Mesendoderm (in vitro differentiated cells): ENCODE measurements at regions not wholly inside any gene's neighbourhood (a gene's known extent, or its start where the extent isn't known, plus 50 kb on each side); places are given as distances from the start of the nearest gene placed in this dataset. TPM values are rescaled to one million over a fixed set of nuclear protein-coding genes. Genes with fewer than 3 reads are reported as not detected.

ENCODE experiments used
- DNase-seq: peaks from one replicate; pipeline ENCODE4 v3.0.0; 2013
- H2AK5ac ChIP-seq: 2 replicates; pipeline ENCODE4 v1.6.1; 2013; ENCODE audit warnings: low read length, inconsistent platforms
- H2BK120ac ChIP-seq: 2 replicates; pipeline ENCODE4 v1.6.1; 2013; ENCODE audit warnings: low read depth, mild to moderate bottlenecking, low read length, moderate library complexity, mixed read lengths
- H2BK15ac ChIP-seq: replicated peaks from 2 replicates; pipeline ENCODE4 v1.6.1; 2013; ENCODE audit warnings: low read depth, mild to moderate bottlenecking, moderate library complexity
- H2BK5ac ChIP-seq: 2 replicates; pipeline ENCODE4 v1.6.1; 2013; ENCODE audit warnings: low read length, inconsistent platforms
- H3K18ac ChIP-seq: 2 replicates; pipeline ENCODE4 v1.6.1; 2013; ENCODE audit warnings: mild to moderate bottlenecking, low read length, mixed read lengths
- H3K23ac ChIP-seq: one replicate; pipeline ENCODE4 v1.6.1; 2013; ENCODE audit warnings: low read length
- H3K27ac ChIP-seq: 2 replicates; pipeline ENCODE4 v1.5.1; 2013; ENCODE audit warnings: low read depth, mild to moderate bottlenecking, inconsistent platforms, low read length, moderate library complexity
- H3K27me3 ChIP-seq: 2 replicates; pipeline ENCODE4 v1.6.1; 2013; ENCODE audit warnings: low read length, control low read depth, mild to moderate bottlenecking, inconsistent platforms; ENCODE audit not compliant: insufficient read depth, poor library complexity
- H3K36me3 ChIP-seq: 2 replicates; pipeline ENCODE4 v1.6.1; 2013; ENCODE audit warnings: low read length, inconsistent platforms; ENCODE audit not compliant: control insufficient read depth, insufficient read depth
- H3K4ac ChIP-seq: one replicate; pipeline ENCODE4 v1.6.1; 2013; ENCODE audit warnings: low read depth, mild to moderate bottlenecking, low read length, moderate library complexity
- H3K4me1 ChIP-seq: 2 replicates; pipeline ENCODE4 v1.6.1; 2013; ENCODE audit warnings: low read depth, low read length, inconsistent platforms; ENCODE audit not compliant: control insufficient read depth
- H3K4me2 ChIP-seq: 2 replicates; pipeline ENCODE4 v1.6.1; 2013; ENCODE audit warnings: low read length
- H3K4me3 ChIP-seq: 2 replicates; pipeline ENCODE4 v1.5.1; 2013; ENCODE audit warnings: mild to moderate bottlenecking, low read length
- H3K56ac ChIP-seq: one replicate; pipeline ENCODE4 v1.6.1; 2013; ENCODE audit warnings: low read length
- H3K79me1 ChIP-seq: 2 replicates; pipeline ENCODE4 v1.6.1; 2013; ENCODE audit warnings: low read length, inconsistent platforms
- H3K79me2 ChIP-seq: 2 replicates; pipeline ENCODE4 v1.6.1; 2013; ENCODE audit warnings: mild to moderate bottlenecking, low read length; ENCODE audit not compliant: control insufficient read depth, insufficient read depth
- H3K9ac ChIP-seq: 2 replicates; pipeline ENCODE4 v1.6.1; 2013; ENCODE audit warnings: low read length, inconsistent platforms
- H4K5ac ChIP-seq: one replicate; pipeline ENCODE4 v1.6.1; 2013; ENCODE audit warnings: low read length
- H4K8ac ChIP-seq: one replicate; pipeline ENCODE4 v1.6.1; 2013; ENCODE audit warnings: low read depth, mild to moderate bottlenecking, control low read depth, low read length, moderate library complexity
- WGBS: extraction: QIAGEN DNeasy Blood & Tissue Kit; methylation state at CpG from one replicate; pipeline ENCODE4 v1.1.7; 2013; ENCODE audit warnings: low lambda C conversion rate, missing lambda C conversion rate; ENCODE audit not compliant: insufficient coverage; ENCODE audit errors: extremely low coverage; 5-methylcytosine and 5-hydroxymethylcytosine counted together
- small RNA-seq: library from polyadenylated mRNA; stranded (forward); fragments of <200 nt; extraction: miRNeasy Mini kit (QIAGEN cat#:217004); gene quantifications from one replicate; pipeline ENCODE3, GENCODE V24; 2013; ENCODE audit not compliant: insufficient read depth

DNA sequence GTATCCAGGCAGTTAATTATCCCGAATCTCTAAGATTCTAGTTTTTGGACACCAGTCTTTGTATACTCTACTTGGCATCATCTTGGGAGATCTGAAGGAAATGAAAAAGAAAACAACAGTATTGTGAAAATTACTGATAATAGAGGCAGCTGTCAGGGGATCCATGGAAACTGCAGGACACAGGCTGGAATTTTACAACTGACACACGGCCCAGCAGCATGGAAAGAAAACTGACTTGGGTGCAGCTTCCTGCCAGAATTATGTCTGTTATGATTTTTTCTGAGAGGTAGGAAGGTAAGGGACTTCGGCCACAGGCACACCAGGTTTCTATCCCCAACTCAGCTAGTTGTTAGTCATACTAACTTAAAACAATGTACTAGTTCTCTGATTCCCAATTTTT, 57.7 kb upstream of the ERBB4 start:
- Histone ChIP-seq H3K4ac (no peak overlapping the region), H3K4me1 (no peaks in the 10 kb centered on the region), H4K5ac (no peak overlapping the region), H2BK5ac (no peak overlapping the region), H3K9ac (no peak overlapping the region), H3K27ac (no peak overlapping the region), H3K23ac (no peak overlapping the region), H3K56ac (no peak overlapping the region), H3K4me2 (no peak overlapping the region), H3K36me3 (no peaks in the 10 kb centered on the region), H3K18ac (no peak overlapping the region), H3K79me1 (no peaks in the 10 kb centered on the region), H3K79me2 (no peaks in the 10 kb centered on the region), H3K4me3 (no peak overlapping the region), H3K27me3 (no peaks in the 10 kb centered on the region), H2BK15ac (no peak overlapping the region), H2BK120ac (no peak overlapping the region), H2AK5ac (no peak overlapping the region), H4K8ac (no peak overlapping the region)
- WGBS = no CpG with 5 or more reads among the region's 3 CpGs
- DNase-seq = no peak

DNA sequence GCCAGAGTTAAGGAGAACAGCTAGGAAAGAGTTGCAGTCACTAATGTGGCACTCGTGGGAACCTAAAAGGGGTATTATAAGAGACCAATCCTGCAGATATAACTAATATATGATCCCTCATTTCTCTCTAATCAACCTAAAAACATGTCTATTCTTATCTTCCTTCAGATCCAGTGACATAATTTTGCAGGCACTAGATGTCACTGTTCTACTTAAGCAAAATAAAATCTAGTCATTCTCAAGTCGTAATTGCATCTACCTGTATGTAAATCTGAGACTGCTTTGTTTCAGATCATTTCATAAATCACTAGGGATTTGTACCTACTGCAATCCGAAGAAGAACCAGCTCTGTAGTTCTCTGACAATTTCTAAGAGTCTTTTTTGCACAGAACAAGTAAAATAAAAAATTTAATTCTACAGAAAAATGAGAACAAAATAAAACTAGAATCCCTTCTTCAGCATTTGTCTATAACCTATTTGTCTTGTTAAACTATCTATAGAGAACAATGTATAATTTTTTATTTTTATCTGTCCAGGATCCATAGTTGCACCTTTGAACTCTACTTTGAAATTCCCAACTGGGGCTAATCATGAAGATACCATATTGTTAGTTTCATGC, 56.5 kb upstream of the ERBB4 start:
- H3K27me3 ChIP-seq = no peaks in the 10 kb centered on the region
- H3K9ac ChIP-seq = no peak overlapping the region
- H2BK15ac ChIP-seq = no peak overlapping the region
- H3K36me3 ChIP-seq = no peaks in the 10 kb centered on the region
- no peak overlapping the region for H3K4me3 ChIP-seq
- no peak overlapping the region for H3K18ac ChIP-seq
- DNase-seq = peak; percentile 35
- no peak overlapping the region for H3K4ac ChIP-seq
- no peak overlapping the region for H2AK5ac ChIP-seq
- H4K5ac ChIP-seq = no peak overlapping the region
- no peak overlapping the region for H2BK5ac ChIP-seq
- H3K27ac ChIP-seq = no peak overlapping the region
- no peaks in the 10 kb centered on the region for H3K79me1 ChIP-seq
- H3K23ac ChIP-seq = no peak overlapping the region
- H3K4me2 ChIP-seq = no peak overlapping the region
- H3K79me2 ChIP-seq = no peaks in the 10 kb centered on the region
- no CpG with 5 or more reads among the region's 3 CpGs for WGBS
- H3K56ac ChIP-seq = no peak overlapping the region
- H3K4me1 ChIP-seq = no peaks in the 10 kb centered on the region
- no peak overlapping the region for H4K8ac ChIP-seq
- H2BK120ac ChIP-seq = no peak overlapping the region

DNA sequence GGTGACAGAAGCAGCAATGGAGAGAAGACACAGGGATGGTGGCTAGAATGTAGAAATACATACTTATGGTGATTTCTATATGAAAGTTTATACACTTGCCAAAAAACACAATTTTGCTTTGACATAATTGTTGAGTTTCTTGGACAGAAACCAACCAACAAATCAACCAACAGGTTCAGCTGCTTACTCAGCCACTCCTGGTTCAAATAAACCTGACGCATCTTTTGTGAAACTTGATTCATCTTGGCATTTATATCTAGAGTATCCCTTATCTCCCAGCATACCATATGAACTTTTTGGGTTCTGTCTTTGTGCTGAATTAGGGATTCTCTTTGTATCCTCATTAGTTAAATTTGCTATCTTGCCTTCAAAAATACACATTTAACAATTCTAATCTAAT, 54.1 kb upstream of the ERBB4 start:
- Histone ChIP-seq H2BK15ac (no peak overlapping the region), H3K27ac (no peak overlapping the region), H3K79me1 (no peaks in the 10 kb centered on the region), H4K5ac (no peak overlapping the region), H3K4me2 (no peak overlapping the region), H3K4me1 (no peaks in the 10 kb centered on the region), H3K4ac (no peak overlapping the region), H2AK5ac (no peak overlapping the region), H3K9ac (no peak overlapping the region), H4K8ac (no peak overlapping the region), H3K18ac (no peak overlapping the region), H3K23ac (no peak overlapping the region), H2BK5ac (no peak overlapping the region), H2BK120ac (no peak overlapping the region), H3K36me3 (no peaks in the 10 kb centered on the region), H3K4me3 (no peak overlapping the region), H3K79me2 (no peaks in the 10 kb centered on the region), H3K56ac (no peak overlapping the region), H3K27me3 (no peaks in the 10 kb centered on the region)
- WGBS = no CpG with 5 or more reads among the region's 1 CpG
- no peak for DNase-seq

Small RNA genes lying in the stretch of these regions (small RNA-seq; reads per million reads assigned to genes)
- not detected for gene MIR4776-1
